GM12878 (cell line): ENCODE measurements at regions not wholly inside any gene's neighbourhood (a gene's known extent, or its start where the extent isn't known, plus 50 kb on each side); places are given as distances from the start of the nearest gene placed in this dataset.

Experiments used
- ATAC-seq: fragments of 200-7000 bp; cut with Tn5 transposase; 3 replicates; pipeline ENCODE4 v1.9.1; 2020; ENCODE audit warnings: mild to moderate bottlenecking, moderate library complexity
- BruUV-seq: library from RNA; stranded (reverse); fragments of 400-500 nt; replicated peaks from 2 replicates; lab custom pipeline; 2021; lab: Mats Ljungman, UMichigan
- CTCF ChIA-PET: fragments of 300-600 bp; sonication (Branson Sonifier 250); formaldehyde crosslinking; extraction: SDS; loops from one replicate; lab custom pipeline; 2021; ENCODE audit warnings: inconsistent platforms; lab: Yijun Ruan, JAX
- POLR2A ChIA-PET: fragments of 350-600 bp; formaldehyde crosslinking; extraction: SDS; loops from one replicate; lab custom pipeline; 2021; ENCODE audit warnings: inconsistent platforms; lab: Charles Lee
- RAD21 ChIA-PET: fragments of 300-600 bp; sonication (Branson Sonifier 250); formaldehyde crosslinking; loops from one replicate; lab custom pipeline; 2023; ENCODE audit warnings: antibody characterized with exemption; ENCODE audit not compliant: unreplicated experiment; lab: Charles Lee
- SMC1A ChIA-PET: fragments of 300-600 bp; sonication (Branson Sonifier 250); formaldehyde crosslinking; loops from one replicate; lab custom pipeline; 2023; ENCODE audit not compliant: unreplicated experiment, uncharacterized antibody; lab: Charles Lee
- DNase-seq: peaks from one replicate; pipeline ENCODE4 v3.0.0-alpha.2; 2011; ENCODE audit warnings: low read depth, low spot score
- FAIRE-seq: peaks from 3 replicates; lab custom pipeline; 2011; peaks lifted over from hg19 to GRCh38; lab: Jason Lieb, UNC
- H2AFZ ChIP-seq: 2 replicates; pipeline ENCODE4 v1.6.0; 2011; ENCODE audit warnings: low read depth, low read length, control low read depth; ENCODE audit not compliant: control insufficient read depth
- H3K27ac ChIP-seq: 2 replicates; pipeline ENCODE4 v1.5.1; 2011; ENCODE audit warnings: control low read depth; ENCODE audit not compliant: control insufficient read depth, insufficient read depth
- H3K27me3 ChIP-seq, 2 experiments: replicated peaks in 1 of 2; 2 replicates each; pipeline versions ENCODE4 v1.6.0 to v1.6.1; 2011; ENCODE audit warnings: low read length in 1 of 2; ENCODE audit not compliant: control insufficient read depth in 2 of 2, insufficient read depth in 2 of 2
- H3K36me3 ChIP-seq, 2 experiments: 2 replicates each; pipeline ENCODE4 v1.5.1; 2011; ENCODE audit warnings: low read length in 1 of 2; ENCODE audit not compliant: control insufficient read depth in 2 of 2, insufficient read depth in 2 of 2
- H3K4me1 ChIP-seq: 2 replicates; pipeline ENCODE4 v1.6.1; 2011; ENCODE audit warnings: mild to moderate bottlenecking, low read length, moderate library complexity, mixed read lengths; ENCODE audit not compliant: control insufficient read depth, insufficient read depth
- H3K4me2 ChIP-seq: 2 replicates; pipeline ENCODE4 v1.6.0; 2011; ENCODE audit warnings: control low read depth; ENCODE audit not compliant: control insufficient read depth, insufficient read depth
- H3K4me3 ChIP-seq: fragments of 200-600 bp; sonication (generic); 2 replicates; pipeline ENCODE4 v1.5.1; 2016
- H3K79me2 ChIP-seq: 2 replicates; pipeline ENCODE4 v1.6.0; 2011; ENCODE audit warnings: low read length; ENCODE audit not compliant: control insufficient read depth, insufficient read depth
- H3K9ac ChIP-seq: 2 replicates; pipeline ENCODE4 v1.8.0; 2011; ENCODE audit warnings: low read length, control low read depth, mixed read lengths; ENCODE audit not compliant: control insufficient read depth, insufficient read depth
- H3K9me3 ChIP-seq: replicated peaks from 3 replicates; pipeline ENCODE4 v1.5.1; 2011; ENCODE audit warnings: mild to moderate bottlenecking, low read length; ENCODE audit not compliant: control insufficient read depth, insufficient read depth
- H4K20me1 ChIP-seq: 2 replicates; pipeline ENCODE4 v1.6.0; 2011; ENCODE audit not compliant: control insufficient read depth, insufficient read depth
- BMI1 ChIP-seq: fragments of 450-650 bp; IDR thresholded peaks from 2 replicates; pipeline ENCODE4 v1.6.1; 2016; ENCODE audit warnings: mild to moderate bottlenecking, moderate library complexity, borderline replicate concordance
- CBX5 ChIP-seq: sonication (generic); IDR thresholded peaks from 2 replicates; pipeline ENCODE4 v1.6.1; 2016; ENCODE audit warnings: low read depth, moderate library complexity, mild to moderate bottlenecking, inconsistent platforms
- CHD4 ChIP-seq: fragments of 200-600 bp; sonication (generic); IDR thresholded peaks from 2 replicates; pipeline ENCODE4 v1.6.1; 2016; ENCODE audit warnings: mild to moderate bottlenecking
- EED ChIP-seq: sonication (generic); IDR thresholded peaks from 2 replicates; pipeline ENCODE4 v1.6.1; 2016; ENCODE audit warnings: antibody characterized with exemption, low read depth
- IRF4 ChIP-seq: IDR thresholded peaks from 2 replicates; pipeline ENCODE4 v1.6.1; 2011; ENCODE audit warnings: low read depth, low read length
- KLF5 ChIP-seq: fragments of 450-650 bp; IDR thresholded peaks from 2 replicates; pipeline ENCODE4 v1.6.1; 2014; ENCODE audit warnings: mild to moderate bottlenecking; ENCODE audit not compliant: partially characterized antibody
- MXI1 ChIP-seq: fragments of 150-350 bp; IDR thresholded peaks from 2 replicates; pipeline ENCODE4 v1.6.1; 2011; ENCODE audit warnings: low read depth, mild to moderate bottlenecking, inconsistent platforms, low read length, improper control_type of control experiment
- NRF1 ChIP-seq: conservative IDR thresholded peaks from 2 replicates; pipeline ENCODE4 v1.6.1; 2011; ENCODE audit warnings: mild to moderate bottlenecking, low read depth, low read length, improper control_type of control experiment
- POLR2AphosphoS5 ChIP-seq: IDR thresholded peaks from 2 replicates; pipeline ENCODE4 v1.6.1; 2011; ENCODE audit warnings: mild to moderate bottlenecking, low read length, inconsistent platforms
- RUNX3 ChIP-seq: IDR thresholded peaks from 2 replicates; pipeline ENCODE4 v1.6.1; 2012; ENCODE audit warnings: low read length, inconsistent platforms
- SMAD1 ChIP-seq: fragments of 450-650 bp; IDR thresholded peaks from 2 replicates; pipeline ENCODE4 v1.6.1; 2018; ENCODE audit warnings: mild to moderate bottlenecking, low read depth; ENCODE audit not compliant: partially characterized antibody
- TCF12 ChIP-seq: IDR thresholded peaks from 2 replicates; pipeline ENCODE4 v1.6.1; 2011; ENCODE audit warnings: low read depth, mild to moderate bottlenecking, low read length
- WGBS: methylation state at CpG from one replicate; pipeline ENCODE4 v1.1.6; 2016; ENCODE audit warnings: low lambda C conversion rate; ENCODE audit not compliant: insufficient replicate concordance, insufficient coverage; ENCODE audit errors: missing lambda C conversion rate; 5-methylcytosine and 5-hydroxymethylcytosine counted together
- in situ Hi-C: fragments of 300-500 bp; cut with MboI; formaldehyde crosslinking; loops from 9 replicates; pipeline ENCODE4 v1.14.3; 2018; ENCODE audit warnings: mixed read lengths
- intact Hi-C: fragments of 100-400 bp; cut with micrococcal nuclease; formaldehyde crosslinking; loops from one replicate; pipeline ENCODE4 v1.14.2; 2022; ENCODE audit not compliant: unreplicated experiment
- TF ChIP-seq, protein P1 (sequence below): IDR thresholded peaks from 2 replicates; pipeline ENCODE4 v1.6.1; 2012; ENCODE audit warnings: low read depth, low read length, improper control_type of control experiment
- TF ChIP-seq, protein P2 (sequence below): IDR thresholded peaks from 2 replicates; pipeline ENCODE4 v1.6.1; 2011; ENCODE audit warnings: borderline replicate concordance, low read depth, mild to moderate bottlenecking, moderate library complexity, low read length; ENCODE audit not compliant: insufficient read depth, poor library complexity, severe bottlenecking
- TF ChIP-seq, protein P3 (sequence below): IDR thresholded peaks from 2 replicates; pipeline ENCODE4 v1.6.1; 2012; ENCODE audit warnings: improper control_type of control experiment, low read depth, low read length; ENCODE audit not compliant: insufficient replicate concordance

DNA sequence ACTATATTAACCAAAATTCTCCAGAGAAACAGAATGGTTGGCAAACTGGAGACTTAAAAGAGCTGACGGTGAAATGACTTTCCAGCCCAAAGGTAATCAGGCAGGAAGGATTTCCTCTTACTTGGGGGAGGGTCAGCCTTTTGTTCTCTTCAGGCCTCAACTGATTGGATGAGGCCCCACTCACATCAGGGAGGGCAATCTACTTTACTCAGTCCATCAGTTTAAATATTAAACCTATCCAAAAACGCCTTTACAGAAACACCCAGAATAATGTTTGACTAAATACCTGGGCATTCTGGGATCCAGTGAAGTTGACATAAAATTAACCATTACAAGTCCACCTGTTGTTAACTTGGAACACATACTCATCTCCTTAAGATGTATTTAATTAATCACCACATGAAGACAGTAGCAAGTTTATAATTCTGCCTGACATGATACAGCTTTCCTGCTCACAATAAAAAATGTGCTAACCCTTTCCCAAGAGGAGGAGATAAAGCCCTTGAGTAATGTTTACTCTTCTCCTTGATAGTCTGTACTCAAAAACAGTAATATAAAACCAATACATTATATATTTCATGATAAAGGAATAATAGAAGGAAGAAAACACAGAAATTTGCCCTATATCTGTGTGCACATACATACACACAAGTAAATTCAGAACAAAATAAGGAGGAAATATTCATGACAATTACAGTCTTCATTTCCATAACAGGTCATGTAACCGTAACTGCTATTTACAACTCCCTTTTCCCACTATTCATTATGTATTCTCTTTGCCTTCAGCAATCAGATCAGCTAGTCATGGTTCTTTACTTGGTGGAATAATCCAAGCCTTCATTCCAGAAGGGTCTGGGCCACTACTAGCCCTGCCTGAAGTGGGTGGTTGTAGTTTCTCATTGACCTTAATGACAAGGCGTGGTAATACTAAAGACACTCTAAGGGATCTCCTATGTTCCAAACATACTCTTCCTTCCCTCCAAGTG is 107.5 kb upstream of the RUNX1 start:
- POLR2A ChIA-PET: no interaction called here
- 13% methylated on average over 4 of the region's 4 CpGs for WGBS
- Histone ChIP-seq H3K27me3 (no peaks in the 10 kb centered on the region; a peak in 1 of 4 replicates), H4K20me1 (no peaks in the 10 kb centered on the region), H3K79me2 (no peaks in the 10 kb centered on the region), H3K9ac (no peak overlapping the region), H3K4me1 (no peaks in the 10 kb centered on the region), H3K4me3 (no peak overlapping the region), H3K4me2 (no peak overlapping the region), H3K9me3 (peaks cover 3% of the 10 kb centered on the region; the same call in 1 of the 3 replicates), H2AFZ (no peak overlapping the region), H3K36me3 (no peaks in the 10 kb centered on the region), H3K27ac (no peak overlapping the region)
- intact Hi-C loops (no loop called here), in situ Hi-C loops (no loop called here)
- CTCF ChIA-PET: no interaction called here
- ATAC-seq (no peak), DNase-seq (no peak), FAIRE-seq (no peak)
- no TSS peak for BruUV-seq
- SMC1A ChIA-PET: no interaction called here
- RAD21 ChIA-PET: no interaction called here
- TF ChIP-seq CBX5: no peak
- no peak for TF ChIP-seq KLF5
- TF ChIP-seq RUNX3: no peak
- no peak for TF ChIP-seq CHD4
- TF ChIP-seq, protein P1, sequence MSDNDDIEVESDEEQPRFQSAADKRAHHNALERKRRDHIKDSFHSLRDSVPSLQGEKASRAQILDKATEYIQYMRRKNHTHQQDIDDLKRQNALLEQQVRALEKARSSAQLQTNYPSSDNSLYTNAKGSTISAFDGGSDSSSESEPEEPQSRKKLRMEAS: no peak
- TF ChIP-seq IRF4: no peak
- no peak for TF ChIP-seq BMI1
- TF ChIP-seq POLR2AphosphoS5: no peak
- TF ChIP-seq SMAD1: no peak
- TF ChIP-seq, protein P2, sequence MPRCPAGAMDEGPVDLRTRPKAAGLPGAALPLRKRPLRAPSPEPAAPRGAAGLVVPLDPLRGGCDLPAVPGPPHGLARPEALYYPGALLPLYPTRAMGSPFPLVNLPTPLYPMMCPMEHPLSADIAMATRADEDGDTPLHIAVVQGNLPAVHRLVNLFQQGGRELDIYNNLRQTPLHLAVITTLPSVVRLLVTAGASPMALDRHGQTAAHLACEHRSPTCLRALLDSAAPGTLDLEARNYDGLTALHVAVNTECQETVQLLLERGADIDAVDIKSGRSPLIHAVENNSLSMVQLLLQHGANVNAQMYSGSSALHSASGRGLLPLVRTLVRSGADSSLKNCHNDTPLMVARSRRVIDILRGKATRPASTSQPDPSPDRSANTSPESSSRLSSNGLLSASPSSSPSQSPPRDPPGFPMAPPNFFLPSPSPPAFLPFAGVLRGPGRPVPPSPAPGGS: no peak
- no peak for TF ChIP-seq NRF1
- TF ChIP-seq MXI1: no peak
- TF ChIP-seq, protein P3, sequence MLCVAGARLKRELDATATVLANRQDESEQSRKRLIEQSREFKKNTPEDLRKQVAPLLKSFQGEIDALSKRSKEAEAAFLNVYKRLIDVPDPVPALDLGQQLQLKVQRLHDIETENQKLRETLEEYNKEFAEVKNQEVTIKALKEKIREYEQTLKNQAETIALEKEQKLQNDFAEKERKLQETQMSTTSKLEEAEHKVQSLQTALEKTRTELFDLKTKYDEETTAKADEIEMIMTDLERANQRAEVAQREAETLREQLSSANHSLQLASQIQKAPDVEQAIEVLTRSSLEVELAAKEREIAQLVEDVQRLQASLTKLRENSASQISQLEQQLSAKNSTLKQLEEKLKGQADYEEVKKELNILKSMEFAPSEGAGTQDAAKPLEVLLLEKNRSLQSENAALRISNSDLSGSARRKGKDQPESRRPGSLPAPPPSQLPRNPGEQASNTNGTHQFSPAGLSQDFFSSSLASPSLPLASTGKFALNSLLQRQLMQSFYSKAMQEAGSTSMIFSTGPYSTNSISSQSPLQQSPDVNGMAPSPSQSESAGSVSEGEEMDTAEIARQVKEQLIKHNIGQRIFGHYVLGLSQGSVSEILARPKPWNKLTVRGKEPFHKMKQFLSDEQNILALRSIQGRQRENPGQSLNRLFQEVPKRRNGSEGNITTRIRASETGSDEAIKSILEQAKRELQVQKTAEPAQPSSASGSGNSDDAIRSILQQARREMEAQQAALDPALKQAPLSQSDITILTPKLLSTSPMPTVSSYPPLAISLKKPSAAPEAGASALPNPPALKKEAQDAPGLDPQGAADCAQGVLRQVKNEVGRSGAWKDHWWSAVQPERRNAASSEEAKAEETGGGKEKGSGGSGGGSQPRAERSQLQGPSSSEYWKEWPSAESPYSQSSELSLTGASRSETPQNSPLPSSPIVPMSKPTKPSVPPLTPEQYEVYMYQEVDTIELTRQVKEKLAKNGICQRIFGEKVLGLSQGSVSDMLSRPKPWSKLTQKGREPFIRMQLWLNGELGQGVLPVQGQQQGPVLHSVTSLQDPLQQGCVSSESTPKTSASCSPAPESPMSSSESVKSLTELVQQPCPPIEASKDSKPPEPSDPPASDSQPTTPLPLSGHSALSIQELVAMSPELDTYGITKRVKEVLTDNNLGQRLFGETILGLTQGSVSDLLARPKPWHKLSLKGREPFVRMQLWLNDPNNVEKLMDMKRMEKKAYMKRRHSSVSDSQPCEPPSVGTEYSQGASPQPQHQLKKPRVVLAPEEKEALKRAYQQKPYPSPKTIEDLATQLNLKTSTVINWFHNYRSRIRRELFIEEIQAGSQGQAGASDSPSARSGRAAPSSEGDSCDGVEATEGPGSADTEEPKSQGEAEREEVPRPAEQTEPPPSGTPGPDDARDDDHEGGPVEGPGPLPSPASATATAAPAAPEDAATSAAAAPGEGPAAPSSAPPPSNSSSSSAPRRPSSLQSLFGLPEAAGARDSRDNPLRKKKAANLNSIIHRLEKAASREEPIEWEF: no peak
- TF ChIP-seq EED: no peak
- TF ChIP-seq TCF12: no peak
